Mesendoderm (in vitro differentiated cells): ENCODE measurements at regions not wholly inside any gene's neighbourhood (a gene's known extent, or its start where the extent isn't known, plus 50 kb on each side); places are given as distances from the start of the nearest gene placed in this dataset.
A peak's percentile ranks its signal among the peaks of the same experiment; 100 is the strongest.
"Not testable (repeated sequence)": the region's sequence is repeated elsewhere in the genome, so short reads cannot be mapped to it uniquely, and the experiment has no call there.

Experiments used
- DNase-seq: peaks from one replicate; pipeline ENCODE4 v3.0.0; 2013
- H2AK5ac ChIP-seq: 2 replicates; pipeline ENCODE4 v1.6.1; 2013; ENCODE audit warnings: low read length, inconsistent platforms
- H2BK120ac ChIP-seq: 2 replicates; pipeline ENCODE4 v1.6.1; 2013; ENCODE audit warnings: low read depth, mild to moderate bottlenecking, low read length, moderate library complexity, mixed read lengths
- H2BK15ac ChIP-seq: replicated peaks from 2 replicates; pipeline ENCODE4 v1.6.1; 2013; ENCODE audit warnings: low read depth, mild to moderate bottlenecking, moderate library complexity
- H2BK5ac ChIP-seq: 2 replicates; pipeline ENCODE4 v1.6.1; 2013; ENCODE audit warnings: low read length, inconsistent platforms
- H3K18ac ChIP-seq: 2 replicates; pipeline ENCODE4 v1.6.1; 2013; ENCODE audit warnings: mild to moderate bottlenecking, low read length, mixed read lengths
- H3K23ac ChIP-seq: one replicate; pipeline ENCODE4 v1.6.1; 2013; ENCODE audit warnings: low read length
- H3K27ac ChIP-seq: 2 replicates; pipeline ENCODE4 v1.5.1; 2013; ENCODE audit warnings: low read depth, mild to moderate bottlenecking, inconsistent platforms, low read length, moderate library complexity
- H3K27me3 ChIP-seq: 2 replicates; pipeline ENCODE4 v1.6.1; 2013; ENCODE audit warnings: low read length, control low read depth, mild to moderate bottlenecking, inconsistent platforms; ENCODE audit not compliant: insufficient read depth, poor library complexity
- H3K36me3 ChIP-seq: 2 replicates; pipeline ENCODE4 v1.6.1; 2013; ENCODE audit warnings: low read length, inconsistent platforms; ENCODE audit not compliant: control insufficient read depth, insufficient read depth
- H3K4ac ChIP-seq: one replicate; pipeline ENCODE4 v1.6.1; 2013; ENCODE audit warnings: low read depth, mild to moderate bottlenecking, low read length, moderate library complexity
- H3K4me1 ChIP-seq: 2 replicates; pipeline ENCODE4 v1.6.1; 2013; ENCODE audit warnings: low read depth, low read length, inconsistent platforms; ENCODE audit not compliant: control insufficient read depth
- H3K4me2 ChIP-seq: 2 replicates; pipeline ENCODE4 v1.6.1; 2013; ENCODE audit warnings: low read length
- H3K4me3 ChIP-seq: 2 replicates; pipeline ENCODE4 v1.5.1; 2013; ENCODE audit warnings: mild to moderate bottlenecking, low read length
- H3K56ac ChIP-seq: one replicate; pipeline ENCODE4 v1.6.1; 2013; ENCODE audit warnings: low read length
- H3K79me1 ChIP-seq: 2 replicates; pipeline ENCODE4 v1.6.1; 2013; ENCODE audit warnings: low read length, inconsistent platforms
- H3K79me2 ChIP-seq: 2 replicates; pipeline ENCODE4 v1.6.1; 2013; ENCODE audit warnings: mild to moderate bottlenecking, low read length; ENCODE audit not compliant: control insufficient read depth, insufficient read depth
- H3K9ac ChIP-seq: 2 replicates; pipeline ENCODE4 v1.6.1; 2013; ENCODE audit warnings: low read length, inconsistent platforms
- H4K5ac ChIP-seq: one replicate; pipeline ENCODE4 v1.6.1; 2013; ENCODE audit warnings: low read length
- H4K8ac ChIP-seq: one replicate; pipeline ENCODE4 v1.6.1; 2013; ENCODE audit warnings: low read depth, mild to moderate bottlenecking, control low read depth, low read length, moderate library complexity
- WGBS: extraction: QIAGEN DNeasy Blood & Tissue Kit; methylation state at CpG from one replicate; pipeline ENCODE4 v1.1.7; 2013; ENCODE audit warnings: low lambda C conversion rate, missing lambda C conversion rate; ENCODE audit not compliant: insufficient coverage; ENCODE audit errors: extremely low coverage; 5-methylcytosine and 5-hydroxymethylcytosine counted together

DNA sequence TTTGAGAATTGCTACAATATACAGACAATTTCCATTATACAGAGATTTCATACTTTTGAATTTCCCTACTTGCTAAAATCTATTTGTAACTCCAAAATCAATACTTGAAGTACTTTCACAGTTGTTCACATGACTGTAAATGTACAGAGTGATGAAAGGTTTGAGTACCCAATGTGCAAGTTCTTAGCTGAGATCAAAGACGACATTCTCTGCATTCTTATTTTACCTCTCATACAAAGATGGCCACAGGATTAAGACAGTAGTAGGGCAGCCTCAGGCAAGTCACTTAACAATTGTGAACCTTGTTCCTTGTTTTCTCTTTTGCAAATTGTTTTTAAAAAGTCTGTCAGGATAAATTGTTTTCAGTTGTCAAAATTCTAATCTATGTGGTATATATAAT is 255.9 kb upstream of the KITLG start:
- Histone ChIP-seq H3K79me1 (no peaks in the 10 kb centered on the region), H3K36me3 (no peaks in the 10 kb centered on the region), H3K4ac (no peak overlapping the region), H3K79me2 (no peaks in the 10 kb centered on the region), H3K9ac (no peak overlapping the region), H3K4me1 (no peaks in the 10 kb centered on the region), H2BK120ac (no peak overlapping the region), H3K23ac (no peak overlapping the region), H2BK5ac (no peak overlapping the region), H3K4me2 (no peak overlapping the region), H3K27ac (no peak overlapping the region), H2BK15ac (no peak overlapping the region), H3K18ac (no peak overlapping the region), H2AK5ac (no peak overlapping the region), H3K56ac (no peak overlapping the region), H4K5ac (no peak overlapping the region), H3K27me3 (no peaks in the 10 kb centered on the region), H4K8ac (no peak overlapping the region), H3K4me3 (no peak overlapping the region)
- no CpG with 5 or more reads among the region's 1 CpG for WGBS
- DNase-seq = peak; percentile 19

- Histone ChIP-seq H2BK15ac (no peak overlapping the region), H2AK5ac (no peak overlapping the region), H3K23ac (no peak overlapping the region), H3K79me1 (no peaks in the 10 kb centered on the region), H3K9ac (no peak overlapping the region), H3K79me2 (no peaks in the 10 kb centered on the region), H3K56ac (no peak overlapping the region), H3K4me2 (no peak overlapping the region), H2BK5ac (no peak overlapping the region), H3K27me3 (no peaks in the 10 kb centered on the region), H3K18ac (no peak overlapping the region), H4K8ac (no peak overlapping the region), H3K36me3 (no peaks in the 10 kb centered on the region), H4K5ac (no peak overlapping the region), H3K4ac (no peak overlapping the region), H3K4me3 (no peak overlapping the region), H3K4me1 (no peaks in the 10 kb centered on the region), H2BK120ac (no peak overlapping the region), H3K27ac (no peak overlapping the region)
- no peak for DNase-seq
- no CpG with 5 or more reads among the region's 1 CpG for WGBS
These were observed 254.0 kb upstream of the KITLG start for GRCh38 chr12:88834226-88834625.

DNA sequence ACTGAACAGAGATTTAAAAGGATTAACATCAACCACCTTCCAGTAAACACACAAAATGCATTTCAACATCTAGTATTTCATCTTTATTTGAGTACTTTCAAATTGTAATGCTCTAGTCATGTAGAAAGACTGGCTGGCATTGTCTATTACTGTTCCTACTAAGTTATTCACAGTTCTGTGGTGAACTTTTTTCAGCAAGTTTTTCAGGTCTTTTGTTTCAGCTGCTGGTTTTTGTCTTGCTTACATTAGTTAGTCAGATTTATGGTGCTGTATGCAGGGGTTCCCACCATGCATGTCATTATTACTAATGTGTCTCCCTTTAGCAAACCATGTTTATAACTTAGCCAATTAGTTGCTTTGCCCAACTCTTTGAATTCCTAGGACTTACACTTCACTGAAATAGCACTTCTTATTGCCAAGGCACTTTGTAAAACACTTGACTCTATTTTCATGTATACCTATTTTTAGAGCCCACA is 253.4 kb upstream of the KITLG start:
- Histone ChIP-seq H4K5ac (no peak overlapping the region), H3K27me3 (no peaks in the 10 kb centered on the region), H3K4me1 (no peaks in the 10 kb centered on the region), H3K4me3 (no peak overlapping the region), H3K9ac (no peak overlapping the region), H2BK15ac (no peak overlapping the region), H3K4ac (no peak overlapping the region), H3K79me1 (no peaks in the 10 kb centered on the region), H3K79me2 (no peaks in the 10 kb centered on the region), H3K18ac (no peak overlapping the region), H3K36me3 (no peaks in the 10 kb centered on the region), H3K27ac (no peak overlapping the region), H2BK5ac (no peak overlapping the region), H2AK5ac (no peak overlapping the region), H4K8ac (no peak overlapping the region), H2BK120ac (no peak overlapping the region), H3K4me2 (no peak overlapping the region), H3K56ac (no peak overlapping the region), H3K23ac (no peak overlapping the region)
- no peak for DNase-seq

- H4K5ac ChIP-seq, H3K4ac ChIP-seq, H2AK5ac ChIP-seq, H3K23ac ChIP-seq, H3K18ac ChIP-seq, H3K27me3 ChIP-seq, H4K8ac ChIP-seq, H3K56ac ChIP-seq, H3K4me2 ChIP-seq, H3K79me1 ChIP-seq, H3K9ac ChIP-seq, H3K4me3 ChIP-seq, H3K4me1 ChIP-seq, DNase-seq, H2BK120ac ChIP-seq, H2BK15ac ChIP-seq, H3K27ac ChIP-seq, H2BK5ac ChIP-seq, H3K36me3 ChIP-seq, H3K79me2 ChIP-seq: not testable (repeated sequence)
- no CpG with 5 or more reads among the region's 2 CpGs for WGBS
These were observed 248.3 kb upstream of the KITLG start for GRCh38 chr12:88828537-88828936.

DNA sequence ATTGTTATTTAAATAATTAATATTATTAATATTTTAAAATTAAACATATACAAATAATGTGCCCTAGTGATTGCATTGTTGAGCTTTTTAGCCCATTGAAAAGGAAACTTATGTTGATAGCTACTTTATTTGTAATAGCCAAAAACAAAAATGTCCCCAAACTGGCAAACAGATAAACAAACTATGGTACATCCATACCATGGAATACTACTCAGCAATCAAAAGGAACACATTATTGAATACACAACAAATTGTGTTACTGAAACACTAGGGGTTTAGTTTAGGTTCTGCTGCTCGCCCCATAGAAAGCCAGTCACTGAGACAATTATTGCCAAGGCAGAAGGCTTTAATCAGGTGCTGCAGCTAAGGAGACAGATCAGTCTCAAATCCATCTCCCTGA is 239.7 kb upstream of the KITLG start:
- H3K4ac ChIP-seq = no peak overlapping the region
- H3K4me3 ChIP-seq = no peak overlapping the region
- no peak for DNase-seq
- H3K18ac ChIP-seq = no peak overlapping the region
- no peaks in the 10 kb centered on the region for H3K27me3 ChIP-seq
- no peak overlapping the region for H2BK15ac ChIP-seq
- no peak overlapping the region for H3K4me2 ChIP-seq
- H3K79me1 ChIP-seq = no peaks in the 10 kb centered on the region
- no peaks in the 10 kb centered on the region for H3K79me2 ChIP-seq
- no peaks in the 10 kb centered on the region for H3K4me1 ChIP-seq
- no peak overlapping the region for H4K5ac ChIP-seq
- no peak overlapping the region for H4K8ac ChIP-seq
- no peak overlapping the region for H2BK120ac ChIP-seq
- no peak overlapping the region for H3K27ac ChIP-seq
- H3K23ac ChIP-seq = no peak overlapping the region
- WGBS = no CpG with 5 or more reads among the region's 1 CpG
- H3K9ac ChIP-seq = no peak overlapping the region
- no peak overlapping the region for H2BK5ac ChIP-seq
- H3K56ac ChIP-seq = no peak overlapping the region
- H2AK5ac ChIP-seq = no peak overlapping the region
- no peaks in the 10 kb centered on the region for H3K36me3 ChIP-seq

DNA sequence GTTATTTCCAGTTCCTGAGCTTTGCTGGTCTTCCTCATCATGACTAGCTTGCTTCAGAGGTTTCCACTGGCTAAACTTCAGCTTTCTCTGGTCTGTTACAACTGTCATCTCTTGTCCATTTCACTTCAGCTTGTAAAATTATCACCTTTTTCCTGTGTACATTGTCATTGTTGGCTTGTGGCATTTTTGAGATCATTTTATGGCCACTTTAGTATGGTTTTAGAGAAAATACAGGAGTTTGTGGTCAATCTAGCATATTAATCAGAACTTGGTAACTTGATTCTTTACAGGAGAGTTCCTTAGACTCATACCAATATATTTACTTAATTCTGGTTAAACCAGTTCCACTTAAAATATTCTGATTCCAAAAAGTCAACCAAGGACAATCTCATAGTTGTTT is 235.9 kb upstream of the KITLG start:
- Histone ChIP-seq H3K4me3 (no peak overlapping the region), H3K4ac (no peak overlapping the region), H2BK5ac (no peak overlapping the region), H3K36me3 (no peaks in the 10 kb centered on the region), H3K79me1 (no peaks in the 10 kb centered on the region), H3K9ac (no peak overlapping the region), H3K4me2 (no peak overlapping the region), H3K23ac (no peak overlapping the region), H3K56ac (no peak overlapping the region), H2BK15ac (no peak overlapping the region), H3K18ac (no peak overlapping the region), H3K79me2 (no peaks in the 10 kb centered on the region), H3K27me3 (no peaks in the 10 kb centered on the region), H3K27ac (no peak overlapping the region), H2AK5ac (no peak overlapping the region), H4K5ac (no peak overlapping the region), H3K4me1 (no peaks in the 10 kb centered on the region), H4K8ac (no peak overlapping the region), H2BK120ac (no peak overlapping the region)
- DNase-seq = no peak
